Fibroblast of pulmonary artery (primary cell): ENCODE measurements at regions not wholly inside any gene's neighbourhood (a gene's known extent, or its start where the extent isn't known, plus 50 kb on each side); places are given as distances from the start of the nearest gene placed in this dataset.

ENCODE experiments used
- DNase-seq: peaks from one replicate; pipeline ENCODE4 v3.0.0-alpha.2; 2010; ENCODE audit warnings: low read depth
- H3K4me3 ChIP-seq: replicated peaks from 2 replicates; pipeline ENCODE4 v1.5.1; 2011; ENCODE audit warnings: low read depth, mild to moderate bottlenecking, control low read depth, low read length, moderate library complexity
- CTCF ChIP-seq: IDR thresholded peaks from 2 replicates; pipeline ENCODE4 v1.5.1; 2011; ENCODE audit warnings: mild to moderate bottlenecking, control low read depth, low read length, inconsistent platforms; ENCODE audit errors: missing control alignments

- no peak for TF ChIP-seq CTCF
- DNase-seq, result no peak
- no peak overlapping the region for H3K4me3 ChIP-seq
These were observed 497.3 kb upstream of the WWC1 start for GRCh38 chr5:167794121-167794520.

- DNase-seq, result no peak
- H3K4me3 ChIP-seq, result no peak overlapping the region
- no peak for TF ChIP-seq CTCF
These were observed 494.8 kb upstream of the WWC1 start for GRCh38 chr5:167796672-167797071.

- no peak for TF ChIP-seq CTCF
- DNase-seq, result no peak
These were observed 493.5 kb upstream of the WWC1 start for GRCh38 chr5:167797933-167798332.

GRCh38 chr5:167798448-167798847 lies 493.0 kb upstream of the WWC1 start:
- no peak overlapping the region for H3K4me3 ChIP-seq
- no peak for TF ChIP-seq CTCF

More at GRCh38 chr5:167797933-167798332, 493.5 kb upstream of the WWC1 start:
- no peak overlapping the region for H3K4me3 ChIP-seq

GRCh38 chr5:167800427-167800826 lies 491.0 kb upstream of the WWC1 start:
- no peak for DNase-seq
- no peak for TF ChIP-seq CTCF
- no peak overlapping the region for H3K4me3 ChIP-seq

More at GRCh38 chr5:167798448-167798847, 493.0 kb upstream of the WWC1 start:
- no peak for DNase-seq

- no peak for DNase-seq
- no peak for TF ChIP-seq CTCF
- no peak overlapping the region for H3K4me3 ChIP-seq
These were observed 489.4 kb upstream of the WWC1 start for GRCh38 chr5:167801999-167802398.

DNA sequence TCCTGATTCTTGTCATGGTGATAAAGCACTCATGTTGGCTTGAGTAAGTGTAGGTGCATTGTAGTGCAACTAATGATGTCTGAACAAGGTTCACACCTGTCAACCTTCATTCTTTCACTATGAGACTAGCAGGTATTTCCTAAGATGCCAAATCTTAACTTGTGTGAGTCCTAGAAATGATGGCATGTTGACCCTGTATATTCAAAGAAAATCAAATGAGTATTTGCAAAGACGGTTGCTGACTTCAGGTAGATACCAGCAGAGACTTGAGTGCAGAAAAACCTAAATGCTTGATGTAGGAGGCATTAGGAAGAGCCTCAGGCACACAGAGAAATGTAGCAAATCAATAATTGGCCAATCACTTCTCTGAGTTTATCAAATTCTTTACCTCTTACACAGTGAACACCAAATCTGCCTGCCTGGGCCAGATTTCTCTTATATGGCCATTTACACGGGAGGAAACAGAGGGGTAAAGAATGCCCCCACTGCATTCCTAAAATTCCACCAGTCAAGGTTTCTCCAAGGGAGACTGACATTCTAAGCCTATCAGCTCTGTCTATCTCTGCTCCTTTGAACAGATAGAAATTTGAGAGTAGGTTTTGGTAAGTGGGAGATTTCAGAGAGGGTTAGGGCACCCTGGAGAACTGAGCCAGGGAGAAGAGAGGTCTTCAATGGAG lies 488.6 kb upstream of the WWC1 start:
- peak; percentile 30 for DNase-seq
- H3K4me3 ChIP-seq, result no peak overlapping the region
- no peak for TF ChIP-seq CTCF
